GM23248 (cell line): ENCODE measurements at regions not wholly inside any gene's neighbourhood (a gene's known extent, or its start where the extent isn't known, plus 50 kb on each side); places are given as distances from the start of the nearest gene placed in this dataset.

Experiments used
- DNase-seq: peaks from one replicate; pipeline ENCODE4 v3.0.0-alpha.2; 2015
- H2AFZ ChIP-seq: fragments of 200-600 bp; sonication (generic); 2 replicates; pipeline ENCODE4 v1.6.1; 2016; ENCODE audit warnings: antibody characterized with exemption
- H3F3A ChIP-seq: fragments of 200-600 bp; sonication (generic); 2 replicates; pipeline ENCODE4 v1.6.1; 2016; ENCODE audit warnings: mild to moderate bottlenecking, antibody characterized with exemption, mixed run types; ENCODE audit not compliant: insufficient read depth
- H3K27ac ChIP-seq: fragments of 200-600 bp; sonication (generic); 2 replicates; pipeline ENCODE4 v1.5.1; 2016; ENCODE audit warnings: mild to moderate bottlenecking
- H3K27me3 ChIP-seq: fragments of 200-600 bp; sonication (generic); replicated peaks from 2 replicates; pipeline ENCODE4 v1.6.1; 2016; ENCODE audit warnings: mild to moderate bottlenecking; ENCODE audit not compliant: insufficient read depth
- H3K36me3 ChIP-seq: fragments of 200-600 bp; sonication (generic); 2 replicates; pipeline ENCODE4 v1.6.1; 2016; ENCODE audit warnings: low read depth, mild to moderate bottlenecking
- H3K4me1 ChIP-seq: fragments of 200-600 bp; sonication (generic); 2 replicates; pipeline ENCODE4 v1.6.1; 2016; ENCODE audit warnings: mild to moderate bottlenecking; ENCODE audit not compliant: insufficient read depth
- H3K4me2 ChIP-seq: fragments of 200-600 bp; sonication (generic); one replicate; pipeline ENCODE4 v1.6.1; 2016; ENCODE audit warnings: mild to moderate bottlenecking; ENCODE audit not compliant: unreplicated experiment
- H3K4me3 ChIP-seq: fragments of 200-600 bp; sonication (generic); 2 replicates; pipeline ENCODE4 v1.5.1; 2016; ENCODE audit warnings: mild to moderate bottlenecking
- H3K79me2 ChIP-seq: fragments of 200-600 bp; sonication (generic); 2 replicates; pipeline ENCODE4 v1.6.1; 2016; ENCODE audit warnings: mild to moderate bottlenecking; ENCODE audit not compliant: insufficient read depth
- H3K9ac ChIP-seq: fragments of 200-600 bp; sonication (generic); 2 replicates; pipeline ENCODE4 v1.6.1; 2016; ENCODE audit warnings: mild to moderate bottlenecking
- H3K9me2 ChIP-seq: fragments of 200-600 bp; sonication (generic); 2 replicates; pipeline ENCODE4 v1.6.1; 2016; ENCODE audit warnings: mixed run types, mild to moderate bottlenecking, moderate library complexity; ENCODE audit not compliant: insufficient read depth
- H3K9me3 ChIP-seq: fragments of 200-600 bp; sonication (generic); one replicate; pipeline ENCODE4 v1.6.1; 2017; ENCODE audit warnings: low read depth
- H4K20me1 ChIP-seq: fragments of 200-600 bp; sonication (generic); 2 replicates; pipeline ENCODE4 v1.6.0; 2016; ENCODE audit not compliant: insufficient read depth
- EZH2 ChIP-seq: fragments of 200-600 bp; sonication (generic); IDR thresholded peaks from 2 replicates; pipeline ENCODE4 v1.6.1; 2018; ENCODE audit warnings: antibody characterized with exemption, mild to moderate bottlenecking; ENCODE audit not compliant: insufficient read depth, poor library complexity, severe bottlenecking
- EZH2phosphoT487 ChIP-seq: fragments of 200-600 bp; sonication (generic); IDR thresholded peaks from 2 replicates; pipeline ENCODE4 v1.6.1; 2018; ENCODE audit warnings: antibody characterized with exemption, moderate library complexity, mild to moderate bottlenecking, low read depth; ENCODE audit not compliant: insufficient read depth
- WGBS, 2 experiments: methylation state at CpG; one replicate each; pipeline ENCODE4 v1.1.6; 2015 to 2017; ENCODE audit warnings: low lambda C conversion rate in 2 of 2, low coverage in 1 of 2; ENCODE audit errors: missing lambda C conversion rate in 2 of 2; 5-methylcytosine and 5-hydroxymethylcytosine counted together
- in situ Hi-C: fragments of 300-500 bp; cut with MboI; formaldehyde crosslinking; loops from 2 replicates; pipeline ENCODE4 v1.15.0; 2020

DNA sequence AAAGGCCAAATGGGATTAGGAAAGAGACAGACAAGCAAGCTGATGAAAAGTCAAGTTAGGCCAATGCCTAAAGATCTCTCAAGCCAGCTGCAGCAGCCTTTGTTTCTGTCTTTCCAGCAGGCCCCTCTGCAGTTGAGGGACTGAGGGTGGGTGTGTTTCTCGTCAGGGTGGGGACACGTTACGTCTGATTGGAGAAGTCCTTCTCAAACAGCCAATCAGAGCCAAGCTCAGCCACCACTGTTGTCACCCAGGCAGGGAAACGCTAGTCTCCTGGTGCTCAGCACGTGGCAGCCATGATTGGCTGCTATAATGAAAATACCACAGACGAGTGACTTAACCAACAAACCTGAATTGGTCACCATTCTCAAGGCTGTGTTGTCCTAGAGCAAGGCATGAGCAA is 177.1 kb upstream of the LCORL start:
- Histone ChIP-seq H3K27me3 (no peaks in the 10 kb centered on the region), H4K20me1 (no peaks in the 10 kb centered on the region), H2AFZ (no peak overlapping the region), H3K4me2 (no peak overlapping the region), H3K4me1 (no peaks in the 10 kb centered on the region), H3K9ac (no peak overlapping the region), H3F3A (no peaks in the 10 kb centered on the region), H3K4me3 (no peak overlapping the region), H3K27ac (no peak overlapping the region), H3K9me2 (no peaks in the 10 kb centered on the region), H3K36me3 (no peaks in the 10 kb centered on the region), H3K79me2 (no peaks in the 10 kb centered on the region), H3K9me3 (no peaks in the 10 kb centered on the region)
- DNase-seq = no peak
- 12 to 19% methylated on average over 6 of the region's 6 CpGs for WGBS, 2 experiments
- in situ Hi-C loops = no loop called here
- no peak for TF ChIP-seq EZH2phosphoT487
- no peak for TF ChIP-seq EZH2

DNA sequence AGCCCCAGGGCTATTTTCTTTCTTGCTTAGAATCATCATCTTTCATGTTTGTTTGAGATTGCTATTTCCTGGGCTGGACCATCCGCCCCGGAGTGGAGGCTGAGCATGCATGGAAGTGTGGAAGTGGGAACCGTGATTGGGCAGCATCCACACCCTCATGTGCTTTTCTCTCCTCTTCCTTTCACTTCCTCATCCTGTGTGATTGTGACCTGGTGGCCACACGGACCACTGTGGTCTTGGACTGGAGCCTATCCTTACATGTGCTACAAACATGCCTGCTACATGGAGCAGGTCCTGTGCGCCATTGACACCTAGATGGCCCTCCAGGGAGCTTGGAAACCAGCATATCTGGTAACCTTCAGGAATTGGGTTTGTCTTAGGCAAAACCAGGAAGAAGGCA is 175.9 kb upstream of the LCORL start:
- Histone ChIP-seq H3K27ac (no peak overlapping the region), H4K20me1 (no peaks in the 10 kb centered on the region), H3F3A (no peaks in the 10 kb centered on the region), H3K9me2 (no peaks in the 10 kb centered on the region), H3K4me2 (no peak overlapping the region), H3K9me3 (no peaks in the 10 kb centered on the region), H3K36me3 (no peaks in the 10 kb centered on the region), H3K79me2 (no peaks in the 10 kb centered on the region), H3K27me3 (no peaks in the 10 kb centered on the region), H2AFZ (no peak overlapping the region), H3K4me3 (no peak overlapping the region), H3K4me1 (no peaks in the 10 kb centered on the region), H3K9ac (no peak overlapping the region)
- in situ Hi-C loops = no loop called here
- 19 to 26% methylated on average over 5 of the region's 5 CpGs for WGBS, 2 experiments
- TF ChIP-seq EZH2phosphoT487 (no peak), EZH2 (no peak)
- no peak for DNase-seq

DNA sequence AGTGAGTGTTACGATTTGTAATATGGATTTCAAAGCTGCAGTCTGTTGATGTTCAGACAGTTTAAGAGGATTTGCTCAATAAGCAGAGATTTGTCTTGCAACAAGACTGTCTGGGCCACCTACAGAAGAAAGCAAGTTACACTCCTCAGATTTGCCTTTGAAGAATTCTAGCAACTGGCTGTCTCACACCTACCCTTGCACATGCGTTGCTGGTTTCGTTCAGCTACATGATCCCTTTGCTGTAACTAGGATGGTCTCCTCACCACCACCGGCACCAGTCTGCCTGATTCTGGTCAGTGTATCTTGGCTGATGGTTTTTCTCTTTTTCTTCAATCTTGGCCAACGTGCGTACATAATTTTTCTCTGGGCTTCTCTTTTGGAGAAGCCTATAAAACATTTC is 172.7 kb upstream of the LCORL start:
- Histone ChIP-seq H3K27ac (no peak overlapping the region), H3K36me3 (no peaks in the 10 kb centered on the region), H3K9ac (no peak overlapping the region), H3K79me2 (no peaks in the 10 kb centered on the region), H3K4me1 (no peaks in the 10 kb centered on the region), H3K4me3 (no peak overlapping the region), H3K27me3 (no peaks in the 10 kb centered on the region), H4K20me1 (no peaks in the 10 kb centered on the region), H3F3A (no peaks in the 10 kb centered on the region), H3K9me2 (no peaks in the 10 kb centered on the region), H3K9me3 (no peaks in the 10 kb centered on the region), H3K4me2 (no peak overlapping the region), H2AFZ (no peak overlapping the region)
- TF ChIP-seq EZH2 (no peak), EZH2phosphoT487 (no peak)
- no peak for DNase-seq
- WGBS, 2 experiments = 19 to 26% methylated on average over 6 of the region's 6 CpGs
- in situ Hi-C loops = no loop called here

DNA sequence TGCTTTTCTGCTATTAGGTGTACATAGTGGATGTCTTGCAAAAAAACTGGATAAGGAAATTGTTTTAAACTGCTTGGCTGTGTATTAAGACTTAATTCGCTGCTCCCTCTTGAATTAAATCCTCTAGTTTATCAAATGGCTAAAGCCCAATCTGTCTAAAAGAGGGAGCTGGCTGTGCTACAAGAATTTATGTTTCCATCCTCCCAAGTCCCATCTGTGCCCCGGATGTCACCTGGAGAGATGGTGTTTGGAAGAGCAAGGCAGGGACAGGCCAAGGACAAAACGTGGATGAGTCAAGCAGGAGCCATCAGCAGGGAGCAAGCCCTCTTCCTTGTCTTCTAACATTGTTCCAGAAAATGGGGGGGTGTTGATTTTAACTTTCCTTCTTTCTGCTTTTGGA is 171.3 kb upstream of the LCORL start:
- no peak overlapping the region for H3K27ac ChIP-seq
- H2AFZ ChIP-seq = no peak overlapping the region
- no peak overlapping the region for H3K4me2 ChIP-seq
- TF ChIP-seq EZH2 (no peak), EZH2phosphoT487 (no peak)
- no peaks in the 10 kb centered on the region for H3K9me3 ChIP-seq
- H3K9ac ChIP-seq = no peak overlapping the region
- no peaks in the 10 kb centered on the region for H3K9me2 ChIP-seq
- WGBS, 2 experiments = 2 to 6% methylated on average over 3 of the region's 3 CpGs
- H3F3A ChIP-seq = no peaks in the 10 kb centered on the region
- H3K4me1 ChIP-seq = no peaks in the 10 kb centered on the region
- in situ Hi-C loops = no loop called here
- DNase-seq = no peak
- H4K20me1 ChIP-seq = no peaks in the 10 kb centered on the region
- no peaks in the 10 kb centered on the region for H3K27me3 ChIP-seq
- no peaks in the 10 kb centered on the region for H3K36me3 ChIP-seq
- no peak overlapping the region for H3K4me3 ChIP-seq
- H3K79me2 ChIP-seq = no peaks in the 10 kb centered on the region

DNA sequence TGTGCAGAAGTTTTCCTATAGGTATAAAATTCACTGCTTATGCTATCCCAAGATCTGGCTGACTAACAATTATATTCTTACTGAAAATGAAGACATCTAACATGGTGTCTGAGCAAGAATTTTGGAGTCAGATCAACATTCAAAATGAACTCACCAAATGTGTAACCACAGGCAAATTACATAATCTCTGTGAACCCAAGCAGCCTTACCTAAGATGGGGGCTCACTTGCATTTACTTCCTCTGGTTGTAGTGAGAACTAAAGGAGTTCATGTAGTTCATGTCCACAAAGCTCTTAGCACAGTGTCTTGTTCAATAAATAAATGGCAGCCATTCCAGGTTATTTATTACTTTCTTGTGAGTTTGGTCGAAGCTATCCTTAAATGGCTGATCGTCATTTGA is 163.9 kb upstream of the LCORL start:
- DNase-seq = no peak
- Histone ChIP-seq H2AFZ (no peak overlapping the region), H4K20me1 (no peaks in the 10 kb centered on the region), H3F3A (no peaks in the 10 kb centered on the region), H3K4me2 (no peak overlapping the region), H3K9me2 (no peaks in the 10 kb centered on the region), H3K4me1 (no peaks in the 10 kb centered on the region), H3K9ac (no peak overlapping the region), H3K36me3 (no peaks in the 10 kb centered on the region), H3K27me3 (no peaks in the 10 kb centered on the region), H3K4me3 (no peak overlapping the region), H3K9me3 (no peaks in the 10 kb centered on the region), H3K27ac (no peak overlapping the region), H3K79me2 (no peaks in the 10 kb centered on the region)
- 28 to 31% methylated on average over 2 of the region's 2 CpGs for WGBS, 2 experiments
- in situ Hi-C loops = no loop called here
- TF ChIP-seq EZH2phosphoT487 = no peak
- TF ChIP-seq EZH2 = no peak
